Activated CD8-positive, alpha-beta memory T cell treated with anti-CD3 and anti-CD28 coated beads for 48 hours (primary cell): ENCODE measurements at regions not wholly inside any gene's neighbourhood (a gene's known extent, or its start where the extent isn't known, plus 50 kb on each side); places are given as distances from the start of the nearest gene placed in this dataset.

ENCODE experiments used
- DNase-seq, 3 experiments: peaks; one replicate each; pipeline ENCODE4 v3.0.0-alpha.2; 2020; ENCODE audit warnings: low read depth in 2 of 3, low spot score in 2 of 3

DNA sequence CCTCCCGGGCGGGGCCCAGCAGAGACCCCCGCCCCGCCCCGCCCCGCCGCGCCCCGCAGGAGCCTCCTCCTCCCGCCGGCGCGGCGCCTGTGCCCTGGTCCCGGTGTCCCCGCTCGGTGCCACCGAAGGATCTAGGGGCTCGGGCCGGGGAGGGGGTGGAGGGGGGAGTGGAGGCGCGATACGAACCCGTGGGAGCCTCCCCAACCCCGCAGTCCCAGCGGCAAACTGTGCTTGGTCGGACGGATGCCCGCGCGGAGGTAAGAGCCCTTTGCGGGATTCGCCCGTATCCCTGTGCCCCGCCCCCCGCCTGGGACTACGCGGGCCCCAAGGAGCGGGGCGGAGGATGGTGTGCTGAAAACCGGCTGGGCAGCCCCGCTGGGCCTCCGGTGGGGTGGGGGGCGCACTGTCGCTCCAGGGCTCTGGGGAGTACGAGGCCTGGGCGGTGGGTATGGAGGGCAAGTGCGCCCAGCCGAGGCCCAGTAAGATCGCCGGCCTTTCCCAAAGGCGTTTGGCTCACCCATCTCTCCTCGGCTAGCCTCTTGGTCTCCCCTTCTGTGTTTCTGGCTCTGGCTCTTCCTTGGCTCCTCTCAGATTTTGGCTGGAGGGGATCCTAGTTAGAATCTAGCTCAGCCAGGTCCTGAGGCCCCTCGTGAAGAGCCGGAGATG is 65.6 kb upstream of the POLG start:
- DNase-seq: no peak

DNA sequence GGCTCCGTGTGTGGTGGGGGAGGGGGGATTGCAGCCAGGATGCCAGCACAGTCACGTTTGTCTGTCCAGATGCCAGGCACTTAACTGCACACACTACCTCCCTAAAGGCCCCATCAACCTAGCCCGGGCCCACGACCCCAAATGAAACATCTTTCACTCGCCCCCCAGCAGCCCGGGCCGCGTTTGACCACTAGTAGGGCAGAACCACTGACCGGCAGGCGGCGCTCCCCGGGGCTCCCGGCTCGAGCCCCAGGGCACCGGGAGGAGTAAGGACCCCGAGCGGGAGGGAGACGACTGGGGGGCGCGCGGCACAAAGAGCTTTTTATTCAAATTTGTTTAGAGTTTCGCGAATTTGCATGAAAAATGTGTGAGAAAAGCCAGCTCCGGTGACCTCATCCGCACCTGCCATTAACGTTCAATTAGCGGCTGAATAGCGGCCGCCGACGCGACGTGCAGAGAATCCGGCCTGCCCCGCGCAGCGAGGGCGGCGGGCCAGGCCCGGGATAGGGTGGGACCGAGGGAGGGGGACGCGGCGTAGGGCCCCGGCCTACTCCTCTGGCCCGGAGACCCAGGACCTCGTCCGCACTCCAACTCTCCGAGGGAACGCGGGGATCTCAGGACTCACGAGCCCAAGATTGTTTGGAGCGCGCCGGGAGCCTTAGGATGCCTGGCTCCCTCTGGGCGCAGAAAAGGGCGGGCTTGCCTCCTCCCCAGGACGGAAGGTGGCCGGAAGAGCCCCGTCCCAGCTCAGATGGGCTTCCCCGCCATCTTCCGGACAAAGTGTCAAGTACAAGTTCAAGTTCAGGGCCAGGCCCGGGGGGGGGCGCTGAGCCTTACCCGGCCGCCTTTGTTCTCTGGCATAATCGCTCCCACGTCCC is 64.9 kb upstream of the POLG start:
- no peak for DNase-seq

DNA sequence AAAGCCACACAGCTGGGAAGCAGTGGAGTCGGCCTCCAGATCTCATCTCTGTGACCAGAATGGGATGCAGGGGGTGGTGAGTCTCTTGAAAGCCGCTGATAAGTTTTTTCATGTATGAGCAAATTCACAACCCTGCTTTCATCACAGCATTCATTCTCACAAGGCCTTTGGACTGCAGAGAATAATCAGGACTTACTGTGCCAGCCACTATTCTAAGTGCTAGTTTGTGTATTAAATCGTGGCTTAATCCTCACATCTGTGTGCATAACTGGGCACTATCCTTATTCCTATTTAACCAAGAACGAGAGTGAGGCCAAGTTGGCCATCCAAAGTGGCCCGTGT is 64.2 kb upstream of the POLG start:
- DNase-seq: no peak

DNA sequence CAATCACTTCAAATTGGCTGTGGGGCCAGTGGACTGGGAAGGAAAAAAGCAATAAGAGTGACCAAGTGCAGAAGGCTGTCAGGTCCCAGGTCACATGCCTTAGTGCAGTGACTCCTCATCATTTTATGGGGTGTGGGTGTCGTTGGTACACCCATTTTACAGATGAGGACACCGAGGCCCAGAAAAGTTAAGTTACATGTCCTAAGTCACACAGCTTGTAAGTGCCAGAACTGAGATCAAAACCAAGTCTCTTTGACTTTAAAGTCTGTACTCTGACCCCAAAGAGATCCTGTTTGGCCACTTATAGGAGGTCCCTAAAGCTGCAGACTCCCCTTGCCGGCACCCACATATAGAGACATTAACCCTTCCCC is 63.0 kb upstream of the POLG start:
- DNase-seq: no peak

DNA sequence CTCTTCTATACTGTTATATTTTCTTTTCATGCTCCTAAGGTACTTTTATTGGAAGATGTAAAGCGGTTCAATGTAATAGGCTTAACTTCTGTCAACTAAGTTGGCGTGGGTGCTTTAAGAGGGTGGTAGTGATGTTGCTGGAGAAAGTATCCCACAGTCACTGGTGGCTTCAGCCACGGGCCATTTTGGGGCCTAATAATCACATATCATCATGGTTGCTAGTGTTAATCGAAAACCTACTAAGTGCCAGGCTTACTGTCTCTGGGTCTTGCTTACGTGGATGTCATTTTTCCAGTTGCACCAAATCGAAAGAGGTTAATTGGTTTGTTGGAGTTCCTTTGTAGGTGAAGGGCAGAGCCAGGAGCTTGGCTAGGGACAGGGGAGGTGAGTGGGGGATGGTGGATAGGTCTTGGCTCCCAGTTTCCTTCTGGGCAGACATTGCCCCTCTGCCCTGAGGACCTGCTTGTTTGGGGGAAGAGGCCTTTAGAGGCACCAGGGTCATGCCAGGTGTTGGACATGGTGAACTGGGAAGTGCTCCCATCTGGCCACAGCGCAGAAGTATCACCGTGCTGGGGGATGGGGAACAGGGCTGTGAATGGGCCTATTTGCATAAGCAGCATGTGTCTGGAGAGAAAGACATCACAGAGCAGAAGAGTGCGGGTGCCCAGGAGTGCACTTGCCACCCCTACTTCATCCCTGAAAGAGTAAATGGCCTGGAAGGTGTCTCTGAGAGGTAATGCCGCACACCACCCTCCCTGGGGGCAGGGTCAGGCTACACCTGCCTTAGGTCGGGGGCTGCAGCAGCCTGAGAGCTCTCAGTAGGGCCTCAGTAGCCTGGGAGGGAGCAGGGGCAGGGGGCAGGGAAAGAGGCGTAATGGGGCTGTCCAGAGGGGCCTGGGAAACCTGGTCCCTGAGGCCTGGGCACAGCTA is 62.4 kb upstream of the POLG start:
- DNase-seq: no peak

DNA sequence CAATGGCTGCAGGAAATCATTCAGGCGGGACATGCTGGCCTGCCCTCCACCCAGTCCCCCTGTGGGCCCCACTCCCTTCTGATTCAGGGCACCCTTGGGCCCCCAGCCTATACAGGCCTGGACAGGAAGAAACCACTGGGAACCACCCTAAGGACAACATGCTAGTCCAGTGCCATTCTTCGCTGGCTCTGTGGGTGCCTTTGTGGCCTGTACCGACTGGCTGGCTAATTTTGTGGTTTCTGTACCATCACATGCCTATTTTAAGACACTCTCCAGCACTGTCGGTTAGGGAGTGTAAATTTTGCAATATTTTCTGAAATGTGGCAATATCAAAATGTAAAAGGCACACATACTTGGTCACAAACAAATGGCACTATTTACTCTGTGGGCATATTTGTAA is 61.4 kb upstream of the POLG start:
- no peak for DNase-seq

DNA sequence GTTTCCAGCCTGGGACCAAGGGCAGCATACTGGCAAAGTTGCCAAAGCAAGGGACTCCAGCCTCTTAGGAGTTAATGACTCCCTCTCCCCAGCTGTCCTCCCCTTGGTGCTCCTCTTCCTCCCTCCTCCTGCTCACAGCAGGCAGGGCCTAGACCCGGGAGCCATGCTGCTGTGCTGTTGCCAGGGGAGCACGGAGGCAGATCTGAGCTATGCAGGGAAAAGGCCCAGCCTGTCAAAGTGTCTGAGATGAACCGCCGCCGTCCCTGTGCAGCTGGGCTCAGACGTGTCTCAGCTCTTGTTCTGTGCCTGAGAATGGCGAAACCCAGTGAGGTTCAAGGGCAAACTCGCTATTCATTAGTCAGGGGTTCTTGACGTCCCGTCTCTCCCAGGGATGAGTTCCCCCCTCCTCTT is 60.8 kb upstream of the POLG start:
- no peak for DNase-seq

DNA sequence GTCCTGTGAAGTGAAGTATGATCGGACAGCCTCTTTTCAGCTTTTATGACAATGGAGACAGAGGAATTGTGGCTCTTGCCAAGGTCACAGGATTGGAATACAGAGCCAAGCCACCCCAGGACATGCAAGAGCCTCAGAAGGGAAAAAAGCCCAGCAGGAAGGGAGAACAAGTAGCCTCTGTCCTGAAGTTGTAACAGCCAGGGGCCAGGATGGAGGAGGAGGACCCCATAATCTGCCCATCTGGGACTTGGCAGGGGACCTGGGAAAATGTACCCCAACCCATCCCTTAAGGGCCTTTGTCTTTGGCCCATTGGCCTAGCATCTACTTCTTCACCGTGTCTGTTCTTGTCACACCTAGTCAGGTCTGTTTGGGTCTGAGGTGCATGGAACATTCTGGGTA is 60.4 kb upstream of the POLG start:
- DNase-seq: no peak

DNA sequence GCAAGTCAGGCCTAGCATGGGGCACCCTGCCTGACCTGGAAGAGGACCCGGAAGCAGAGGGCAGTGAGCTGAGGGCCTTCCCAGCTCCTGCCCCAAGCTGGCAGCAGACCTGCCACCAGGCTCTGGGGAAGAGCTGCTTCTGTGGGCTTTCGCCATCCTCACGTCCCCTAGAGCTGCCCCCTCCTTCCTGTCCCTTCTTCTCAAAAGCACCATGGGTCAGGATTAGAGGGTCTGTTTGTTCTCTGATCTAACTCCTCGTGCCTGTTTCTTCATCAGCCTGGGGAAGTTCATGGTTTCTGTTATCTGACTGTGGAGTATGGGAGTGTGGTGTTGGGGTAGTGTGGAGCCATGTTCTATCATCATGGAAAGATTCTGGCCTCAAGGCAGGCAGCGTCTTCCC is 58.4 kb upstream of the POLG start:
- no peak for DNase-seq

DNA sequence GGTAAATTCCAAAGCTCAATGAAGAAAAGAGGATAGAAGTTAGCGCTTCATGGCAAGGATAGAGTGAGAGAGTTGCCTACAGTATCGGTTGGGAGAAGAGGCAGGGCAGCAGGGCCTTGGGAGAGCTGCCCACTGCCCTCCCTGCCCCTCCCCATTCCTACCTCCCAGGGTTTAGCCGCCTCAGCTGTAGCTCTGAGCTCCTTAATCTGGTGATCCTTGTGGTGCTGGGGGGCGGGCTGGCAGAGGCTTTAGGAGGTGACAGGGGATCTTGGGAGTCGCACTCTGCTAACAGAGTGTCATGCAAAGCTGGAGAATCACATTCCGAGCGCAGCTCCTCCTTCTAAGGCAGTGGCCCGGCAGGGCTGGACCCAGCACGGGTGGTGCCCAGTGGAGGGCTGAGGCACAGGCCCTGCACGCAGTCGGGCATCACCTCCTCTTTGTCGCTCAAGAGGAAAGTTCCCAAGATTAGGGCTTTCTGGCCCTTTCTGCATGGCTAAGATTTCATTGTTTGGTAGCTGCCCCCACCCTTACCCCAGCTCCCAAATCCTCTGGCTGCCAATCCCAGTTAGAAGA is 57.1 kb upstream of the POLG start:
- no peak for DNase-seq

DNA sequence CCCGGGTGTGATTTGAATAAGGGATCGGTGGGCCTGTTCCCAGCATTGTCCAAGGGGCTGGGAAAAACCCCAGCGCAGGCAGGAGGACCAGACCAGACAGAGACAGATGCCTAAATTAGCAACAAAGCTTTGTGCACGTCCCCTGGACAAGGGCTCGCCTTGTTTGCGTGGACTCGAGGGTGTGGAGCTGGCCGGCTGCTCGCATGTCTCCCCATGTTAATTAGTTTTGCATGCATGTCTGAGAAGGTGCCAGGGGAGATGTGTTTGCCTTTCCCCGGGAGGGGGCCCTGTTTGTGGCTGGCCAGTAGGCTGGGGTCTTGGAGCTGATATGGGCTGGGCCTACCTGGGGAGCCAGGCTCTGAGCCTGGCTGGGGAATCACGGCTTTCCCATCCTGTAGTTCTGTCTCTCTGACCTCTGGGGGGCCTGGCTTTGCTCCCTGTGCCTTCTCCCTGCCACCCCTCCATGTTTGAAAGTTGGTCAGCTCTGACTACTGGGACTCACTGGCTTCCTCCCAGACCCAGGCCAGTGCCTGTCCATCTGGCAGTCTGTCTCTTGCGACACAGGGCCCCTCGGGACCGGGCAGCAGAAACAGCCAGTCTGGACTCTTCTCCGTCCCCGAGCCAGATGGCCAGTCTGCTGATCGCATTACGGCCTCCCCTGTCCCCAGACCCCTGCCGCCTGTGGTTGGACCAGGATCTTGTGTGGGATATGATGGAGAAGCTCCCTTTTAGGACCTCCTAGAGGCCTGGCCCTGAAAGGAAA is 55.4 kb upstream of the POLG start:
- DNase-seq: no peak

DNA sequence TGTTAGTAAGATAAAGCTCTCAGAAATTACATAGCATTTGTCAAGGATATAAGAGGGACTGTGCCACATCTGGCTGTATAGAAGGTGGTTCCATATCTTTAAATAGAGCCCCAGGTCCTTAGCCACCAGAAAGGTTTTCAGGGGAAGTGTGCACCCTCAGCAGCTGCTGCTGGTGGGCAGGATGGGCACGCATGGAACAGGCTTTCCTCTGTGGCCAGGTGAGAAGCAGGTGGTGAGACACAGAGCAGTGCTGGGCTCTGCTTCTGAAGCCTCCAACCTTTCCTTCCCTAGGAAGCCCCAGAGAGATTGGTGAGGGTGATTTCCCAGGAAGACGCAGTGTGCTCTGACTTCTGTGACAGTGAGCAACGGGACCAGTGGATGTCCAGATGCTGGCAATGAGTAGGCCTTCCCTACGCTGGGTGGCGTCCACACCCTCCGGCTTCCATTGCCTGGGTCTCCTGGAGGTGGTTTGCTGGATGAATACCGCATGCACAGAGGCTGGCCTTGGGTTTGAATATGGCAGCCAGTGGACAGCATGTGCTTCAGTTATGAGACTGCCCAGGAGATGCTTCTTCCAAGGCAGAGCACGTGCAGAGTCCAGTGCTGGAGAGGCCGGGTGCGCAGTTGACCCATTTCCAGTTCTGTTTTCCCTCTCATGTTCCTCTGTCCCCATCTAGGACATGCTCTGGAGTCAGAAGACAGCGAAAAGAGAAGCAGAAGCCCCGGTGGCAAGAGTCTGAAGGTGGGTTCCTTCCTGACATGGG is 52.7 kb upstream of the POLG start:
- no peak for DNase-seq

DNA sequence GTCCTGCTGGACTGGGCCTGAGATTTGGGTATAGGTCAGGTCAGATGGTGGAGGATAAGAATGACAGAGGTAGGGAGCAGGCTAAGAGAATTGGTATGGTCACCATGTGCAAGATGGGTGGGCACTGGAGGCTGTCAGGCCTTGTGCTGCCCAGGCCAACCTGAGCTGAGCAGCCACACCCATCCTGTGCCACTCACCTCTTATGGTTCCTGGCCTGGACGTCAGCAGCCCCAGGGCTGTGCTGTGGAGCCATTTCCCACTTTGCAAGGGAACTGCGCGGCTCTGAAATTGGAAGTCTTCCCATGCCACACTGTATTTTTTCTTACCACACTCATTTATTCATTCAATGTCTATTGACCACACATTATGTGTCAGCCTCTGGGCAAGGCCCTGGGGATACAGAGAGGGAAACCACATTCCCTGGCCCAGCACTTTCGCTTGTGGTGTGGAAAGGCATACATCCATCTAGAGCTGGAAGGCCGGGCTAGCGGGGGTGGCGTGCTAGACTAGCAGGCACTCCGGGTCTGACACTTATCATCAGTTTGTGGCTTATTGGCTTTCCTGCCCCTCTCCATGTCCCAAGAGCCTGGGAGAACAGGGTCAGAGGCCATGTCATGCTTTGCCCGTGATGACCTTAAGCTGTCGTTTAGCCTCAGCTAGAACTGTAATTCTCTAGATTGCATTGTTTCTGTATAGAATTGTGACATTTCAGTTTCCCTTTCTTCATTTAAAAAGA is 51.1 kb upstream of the POLG start:
- DNase-seq: no peak
